Activated CD4-positive, alpha-beta T cell treated with anti-CD3 and anti-CD28 coated beads, Interleukin-2, amount 10 ng/mL, durations not matched to agents 24 days and 14 days (primary cell): ENCODE measurements at regions not wholly inside any gene's neighbourhood (a gene's known extent, or its start where the extent isn't known, plus 50 kb on each side); places are given as distances from the start of the nearest gene placed in this dataset.
"Not testable (repeated sequence)": the region's sequence is repeated elsewhere in the genome, so short reads cannot be mapped to it uniquely, and the experiment has no call there.

Experiments used
- DNase-seq: peaks from one replicate; pipeline ENCODE4 v3.0.0; 2022
- H3K27ac Mint-ChIP-seq: one replicate; pipeline ENCODE4 v1.8.0; 2022; ENCODE audit warnings: mild to moderate bottlenecking, mixed read lengths
- H3K27me3 Mint-ChIP-seq: one replicate; pipeline ENCODE4 v1.8.0; 2022; ENCODE audit warnings: mixed read lengths
- H3K36me3 Mint-ChIP-seq: one replicate; pipeline ENCODE4 v1.8.0; 2022; ENCODE audit warnings: low read depth, mild to moderate bottlenecking, mixed read lengths
- H3K4me1 Mint-ChIP-seq: one replicate; pipeline ENCODE4 v1.8.0; 2021; ENCODE audit warnings: mixed read lengths
- H3K4me3 Mint-ChIP-seq: one replicate; pipeline ENCODE4 v1.8.0; 2022; ENCODE audit warnings: mild to moderate bottlenecking, moderate library complexity, mixed read lengths
- H3K9me3 Mint-ChIP-seq: one replicate; pipeline ENCODE4 v1.8.0; 2021; ENCODE audit warnings: mixed read lengths
- intact Hi-C: fragments of 100-400 bp; cut with micrococcal nuclease; formaldehyde crosslinking; loops from one replicate; pipeline ENCODE4 v1.15.1; 2023

DNA sequence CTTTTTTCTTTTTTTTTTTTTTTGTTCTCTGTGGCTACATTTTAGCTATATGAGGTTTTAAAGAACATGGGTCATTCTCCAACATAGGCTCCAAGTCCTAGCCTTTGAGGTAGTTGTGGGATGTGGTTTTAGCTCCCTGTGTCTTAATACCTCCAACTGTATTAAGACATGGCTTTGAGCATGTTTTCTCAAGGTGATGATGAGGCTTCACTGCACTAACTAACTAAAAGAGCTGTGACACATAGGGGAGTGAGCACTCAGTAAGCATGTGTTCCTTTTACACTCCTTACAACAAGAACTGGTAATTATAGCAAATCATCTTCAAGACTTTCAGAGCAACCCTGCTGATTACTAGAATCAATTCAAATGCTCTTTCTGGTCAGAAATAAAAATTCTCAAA is 333.6 kb upstream of the CCNH start:
- Mint-ChIP-seq H3K9me3 (no peaks in the 10 kb centered on the region), H3K4me3 (no peak overlapping the region), H3K4me1 (no peaks in the 10 kb centered on the region), H3K27ac (no peak overlapping the region), H3K27me3 (no peaks in the 10 kb centered on the region), H3K36me3 (no peaks in the 10 kb centered on the region)
- intact Hi-C loops = no loop called here
- DNase-seq = no peak

DNA sequence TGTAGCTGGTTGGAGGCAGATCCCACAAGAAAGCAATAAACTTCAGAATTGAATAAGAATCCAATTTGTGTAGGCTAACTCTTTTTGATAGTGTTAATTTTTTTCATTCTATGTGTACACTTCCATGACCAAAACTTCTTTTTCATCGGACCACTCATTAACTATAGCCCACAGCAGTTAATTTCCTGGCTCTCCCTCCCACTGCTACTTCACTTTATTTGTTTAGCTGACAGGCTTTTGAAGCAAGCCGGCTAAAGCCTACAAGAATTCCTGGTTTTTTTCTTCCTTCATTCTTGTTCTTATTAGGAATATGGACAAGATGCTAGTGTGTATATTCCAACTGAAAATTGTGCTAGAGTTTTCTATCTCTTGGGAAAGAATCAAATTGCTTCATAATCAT is 329.2 kb upstream of the CCNH start:
- no peak for DNase-seq
- Mint-ChIP-seq H3K4me3 (no peak overlapping the region), H3K9me3 (no peaks in the 10 kb centered on the region), H3K36me3 (no peaks in the 10 kb centered on the region), H3K27me3 (no peaks in the 10 kb centered on the region), H3K27ac (no peak overlapping the region), H3K4me1 (no peaks in the 10 kb centered on the region)
- intact Hi-C loops = no loop called here

DNA sequence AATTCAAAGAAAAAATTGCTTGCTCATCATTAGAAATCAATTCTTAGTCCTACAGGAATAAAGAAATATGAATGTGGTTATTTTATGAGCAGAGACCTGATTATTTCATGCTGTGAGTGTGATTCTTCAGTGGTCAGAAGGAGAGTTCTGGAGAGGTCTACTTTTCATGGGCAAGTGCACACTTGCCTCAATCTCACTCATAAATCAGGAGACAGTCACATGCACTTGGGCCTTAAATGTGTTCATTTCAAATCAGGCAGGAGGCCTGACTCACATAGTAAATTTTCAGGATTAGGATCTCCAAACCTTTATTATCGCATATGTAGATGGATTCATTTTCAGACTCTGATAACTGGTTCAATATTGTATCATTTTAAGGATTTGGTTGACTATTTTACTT is 323.2 kb upstream of the CCNH start:
- Mint-ChIP-seq H3K27me3 (no peaks in the 10 kb centered on the region), H3K4me1 (no peaks in the 10 kb centered on the region), H3K36me3 (no peaks in the 10 kb centered on the region), H3K4me3 (no peak overlapping the region), H3K9me3 (no peaks in the 10 kb centered on the region), H3K27ac (no peak overlapping the region)
- intact Hi-C loops = no loop called here
- DNase-seq = no peak

DNA sequence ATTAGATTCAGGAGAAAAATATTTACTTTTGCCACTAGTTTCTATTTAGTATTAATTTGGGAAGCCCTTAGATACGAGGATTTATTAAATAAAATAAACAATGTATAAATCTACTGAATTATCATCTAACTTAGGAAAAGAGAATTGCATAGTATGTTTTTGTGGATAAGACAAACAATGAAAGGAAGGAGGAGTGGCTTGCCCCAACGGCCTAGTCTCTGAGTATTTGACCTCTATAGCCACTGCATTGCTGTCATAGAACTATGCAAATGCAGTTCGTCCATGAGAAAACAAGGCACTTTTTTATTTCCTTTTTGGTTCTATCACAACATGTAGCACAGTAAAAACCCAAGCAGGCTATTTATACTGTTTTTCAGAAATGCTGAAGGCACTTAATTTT is 321.2 kb upstream of the CCNH start:
- intact Hi-C loops = no loop called here
- no peaks in the 10 kb centered on the region for H3K4me1 Mint-ChIP-seq

DNA sequence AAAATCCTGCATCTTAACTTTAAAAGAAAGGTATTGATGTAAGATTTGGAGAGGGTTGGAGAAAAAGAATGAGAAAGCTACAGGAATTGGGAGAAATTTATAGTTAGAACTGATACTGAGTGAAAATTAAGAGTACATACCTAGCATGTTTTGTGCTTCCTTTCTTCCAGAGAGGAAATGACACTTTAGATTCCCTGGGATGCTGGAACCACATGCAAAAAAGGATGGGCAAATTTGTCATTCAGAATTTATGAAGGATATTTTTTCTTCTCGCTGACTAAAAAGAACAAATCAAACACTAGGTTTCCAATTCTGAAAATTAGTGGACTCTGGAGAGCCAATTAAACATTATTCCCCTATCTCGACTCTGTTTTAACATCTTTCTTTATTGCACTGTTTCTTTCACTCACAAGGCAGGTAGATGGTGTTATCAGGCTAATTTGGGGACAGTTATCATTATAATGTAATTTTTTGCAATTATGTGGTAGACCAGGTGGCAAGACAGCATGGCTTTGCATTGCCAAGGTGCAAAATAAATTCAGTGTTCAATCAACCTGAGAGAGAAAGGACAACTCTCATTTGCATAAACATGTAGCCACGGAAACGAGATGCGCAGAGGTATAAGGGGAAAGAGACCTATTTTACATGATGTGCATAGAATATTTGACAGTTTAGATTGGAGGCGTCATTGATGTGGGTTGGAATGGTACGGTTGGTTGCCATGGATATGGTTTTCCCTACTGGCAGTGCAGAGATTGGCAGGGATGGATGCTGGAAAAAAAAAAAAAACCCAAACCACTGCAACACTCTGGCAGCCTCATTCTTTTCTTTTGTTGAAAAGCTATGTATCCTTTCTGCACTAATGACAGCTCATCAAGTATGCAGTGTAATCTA is 320.4 kb upstream of the CCNH start:
- Mint-ChIP-seq H3K4me3 (no peak overlapping the region), H3K27me3 (no peaks in the 10 kb centered on the region), H3K36me3 (no peaks in the 10 kb centered on the region), H3K9me3 (no peaks in the 10 kb centered on the region), H3K27ac (no peak overlapping the region), H3K4me1 (no peaks in the 10 kb centered on the region)
- intact Hi-C loops = no loop called here
- no peak for DNase-seq

More for the DNA sequence above, 321.2 kb upstream of the CCNH start:
- Mint-ChIP-seq H3K27ac (no peak overlapping the region), H3K36me3 (no peaks in the 10 kb centered on the region), H3K27me3 (no peaks in the 10 kb centered on the region), H3K4me3 (no peak overlapping the region), H3K9me3 (no peaks in the 10 kb centered on the region)
- DNase-seq = no peak

DNA sequence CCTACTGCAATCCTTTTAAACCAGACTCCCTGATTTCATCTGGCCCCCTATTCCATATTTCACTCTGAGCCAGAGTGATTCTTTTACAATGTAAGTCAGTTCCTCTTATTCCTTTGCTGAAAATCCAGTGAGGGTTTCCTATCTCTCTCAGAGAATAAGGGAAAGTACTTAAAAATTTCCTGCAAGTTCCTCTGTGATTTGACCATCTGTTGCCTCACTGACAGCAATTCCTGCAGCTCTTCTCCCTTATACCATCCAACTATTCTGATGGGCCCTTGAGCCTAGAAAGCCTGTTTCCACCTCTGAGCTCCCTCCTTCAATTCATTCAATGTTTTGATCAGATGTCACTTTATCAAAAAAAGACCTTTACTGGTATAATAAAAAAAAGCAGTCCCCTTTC is 317.1 kb upstream of the CCNH start:
- no peak overlapping the region for H3K4me3 Mint-ChIP-seq
- H3K27me3 Mint-ChIP-seq = no peaks in the 10 kb centered on the region
- H3K4me1 Mint-ChIP-seq = no peaks in the 10 kb centered on the region
- H3K9me3 Mint-ChIP-seq = no peaks in the 10 kb centered on the region
- no peak for DNase-seq
- intact Hi-C loops = no loop called here
- H3K36me3 Mint-ChIP-seq = no peaks in the 10 kb centered on the region
- no peak overlapping the region for H3K27ac Mint-ChIP-seq

DNA sequence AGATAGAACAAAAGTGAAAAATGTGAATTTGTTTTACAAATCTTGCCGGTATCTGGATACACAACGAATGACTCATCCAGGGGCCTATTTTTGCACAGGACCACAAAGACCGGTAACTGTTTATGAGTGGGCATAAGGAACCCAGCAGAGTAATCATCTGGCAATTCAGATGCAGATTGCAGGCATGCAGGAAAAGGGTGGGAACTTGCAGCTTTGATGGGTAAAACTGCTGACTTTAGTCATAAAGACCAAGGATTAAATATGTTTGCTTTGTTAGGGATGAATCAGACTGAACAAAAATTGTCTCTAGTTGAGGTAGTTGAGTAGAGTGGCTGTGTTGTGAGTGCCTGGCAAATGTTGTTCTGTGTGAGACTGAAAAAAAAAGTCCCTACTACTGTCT is 309.6 kb upstream of the CCNH start:
- Mint-ChIP-seq H3K36me3 (no peaks in the 10 kb centered on the region), H3K27ac (no peak overlapping the region), H3K27me3 (no peaks in the 10 kb centered on the region), H3K4me3 (no peak overlapping the region), H3K9me3 (no peaks in the 10 kb centered on the region), H3K4me1 (no peaks in the 10 kb centered on the region)
- intact Hi-C loops = no loop called here
- no peak for DNase-seq

DNA sequence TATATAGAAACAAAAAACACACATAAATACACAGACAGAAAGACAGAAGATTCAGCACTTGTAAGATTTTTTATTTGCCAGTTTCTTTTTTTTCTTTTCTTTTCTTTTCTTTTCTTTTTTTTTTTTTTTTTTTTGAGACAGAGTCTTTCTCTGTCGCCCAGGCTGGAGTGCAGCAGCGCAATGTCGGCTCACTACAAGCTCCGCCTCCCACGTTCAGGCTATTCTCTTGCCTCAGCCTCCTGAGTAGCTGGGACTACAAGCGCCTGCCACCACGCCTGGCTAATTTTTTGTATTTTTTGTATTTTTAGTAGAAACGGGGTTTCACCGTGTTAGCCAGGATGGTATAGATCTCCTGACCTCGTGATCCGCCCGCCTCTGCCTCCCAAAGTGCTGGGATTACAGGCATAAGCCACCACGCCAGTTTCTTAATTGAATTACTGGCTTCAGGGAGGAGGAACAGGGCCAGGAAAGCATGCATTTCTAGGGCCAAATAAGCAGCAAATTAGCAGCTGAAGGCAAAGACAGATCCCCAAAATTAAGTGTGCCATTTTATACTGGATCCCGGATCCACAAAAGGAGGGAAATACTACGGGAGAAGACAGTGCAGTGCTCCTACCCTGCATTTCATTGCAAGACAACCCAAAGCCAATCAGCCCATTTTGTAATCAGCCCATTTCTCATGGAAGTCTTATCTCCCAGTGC is 305.6 kb upstream of the CCNH start:
- H3K4me3 Mint-ChIP-seq, H3K27ac Mint-ChIP-seq, DNase-seq, H3K36me3 Mint-ChIP-seq, H3K27me3 Mint-ChIP-seq, H3K4me1 Mint-ChIP-seq, H3K9me3 Mint-ChIP-seq, intact Hi-C loops: not testable (repeated sequence)

DNA sequence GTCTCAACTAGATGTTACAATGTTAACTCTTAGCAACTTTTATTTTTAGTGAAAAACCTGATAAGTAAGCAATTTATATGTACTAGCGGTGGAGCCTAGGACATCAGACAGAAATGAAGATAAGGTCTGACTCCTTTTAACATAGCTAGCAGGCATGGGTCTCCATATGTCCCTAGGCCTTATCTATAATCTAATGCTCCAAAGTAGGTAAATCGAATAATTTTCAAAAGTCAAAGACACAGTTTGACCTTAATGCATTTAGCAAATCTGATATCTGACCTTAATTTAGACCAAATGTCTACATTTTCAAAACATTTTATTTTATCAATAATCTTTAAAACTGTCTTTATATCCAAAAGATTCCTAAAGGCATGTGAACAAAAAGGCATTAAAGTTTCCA is 305.0 kb upstream of the CCNH start:
- Mint-ChIP-seq H3K36me3 (no peaks in the 10 kb centered on the region), H3K4me1 (no peaks in the 10 kb centered on the region), H3K9me3 (no peaks in the 10 kb centered on the region), H3K27ac (no peak overlapping the region), H3K27me3 (no peaks in the 10 kb centered on the region), H3K4me3 (no peak overlapping the region)
- intact Hi-C loops = no loop called here
- no peak for DNase-seq

DNA sequence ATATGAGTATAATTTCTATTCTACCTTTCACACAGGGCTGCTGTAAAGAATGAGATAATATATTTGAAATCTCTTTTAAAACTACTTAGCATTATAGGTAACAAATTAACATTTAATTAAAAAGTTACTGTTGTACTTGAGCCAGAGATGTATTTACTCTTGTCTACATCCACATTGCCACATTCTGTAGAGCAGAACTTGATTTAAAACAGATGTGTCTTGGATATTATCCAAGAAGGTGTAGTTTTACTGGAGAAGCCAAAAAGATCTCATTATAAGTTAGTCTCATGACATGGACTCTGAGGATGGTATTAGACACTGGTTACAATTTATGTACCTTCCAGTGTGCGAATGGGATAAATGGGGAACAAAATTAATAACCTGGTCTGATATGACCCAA is 293.1 kb upstream of the CCNH start:
- no peaks in the 10 kb centered on the region for H3K4me1 Mint-ChIP-seq
- intact Hi-C loops = no loop called here
- DNase-seq = no peak
- H3K9me3 Mint-ChIP-seq = no peaks in the 10 kb centered on the region
- no peak overlapping the region for H3K4me3 Mint-ChIP-seq
- no peaks in the 10 kb centered on the region for H3K27me3 Mint-ChIP-seq
- no peak overlapping the region for H3K27ac Mint-ChIP-seq
- no peaks in the 10 kb centered on the region for H3K36me3 Mint-ChIP-seq

DNA sequence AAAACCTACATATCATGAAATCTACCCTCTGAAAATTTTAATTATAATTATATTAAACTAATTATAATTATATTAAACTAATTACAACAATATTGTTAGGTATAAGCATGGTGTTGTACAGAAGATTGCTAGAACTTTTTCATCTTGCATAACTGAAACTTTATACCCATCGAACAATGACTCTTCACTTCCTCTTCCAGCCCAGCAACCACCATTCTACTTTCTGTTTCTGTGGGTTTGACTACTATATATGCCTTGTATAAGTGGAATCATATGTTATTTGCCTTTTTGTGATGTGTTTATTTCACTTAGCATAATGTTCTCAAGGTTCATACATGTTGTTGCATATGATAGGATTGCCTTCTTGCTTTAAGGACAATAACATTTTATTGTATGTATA is 274.2 kb upstream of the CCNH start:
- intact Hi-C loops = no loop called here

DNA sequence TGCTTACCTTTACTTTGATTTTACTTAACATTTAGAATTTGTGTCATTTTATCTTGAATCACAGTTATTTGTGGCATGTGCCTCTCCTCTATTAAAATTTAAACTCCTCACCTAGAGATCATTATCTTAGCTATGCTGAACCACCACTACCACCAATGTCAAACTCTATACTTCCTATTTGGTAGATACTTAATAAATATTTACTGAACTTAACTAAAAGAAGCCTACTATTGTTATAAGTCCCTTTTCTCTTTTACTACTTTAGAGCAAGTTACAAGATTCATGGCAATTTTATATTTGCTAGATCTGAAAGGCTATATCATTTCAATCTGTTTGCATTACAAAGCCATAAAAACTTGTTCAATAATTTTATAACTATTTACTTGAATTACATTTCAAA is 273.3 kb upstream of the CCNH start:
- H3K27me3 Mint-ChIP-seq = no peaks in the 10 kb centered on the region

More for the DNA sequence above, 274.2 kb upstream of the CCNH start:
- Mint-ChIP-seq H3K9me3 (peaks cover 3% of the 10 kb centered on the region), H3K36me3 (no peaks in the 10 kb centered on the region), H3K4me3 (no peak overlapping the region), H3K27me3 (no peaks in the 10 kb centered on the region), H3K4me1 (no peaks in the 10 kb centered on the region), H3K27ac (no peak overlapping the region)
- no peak for DNase-seq

DNA sequence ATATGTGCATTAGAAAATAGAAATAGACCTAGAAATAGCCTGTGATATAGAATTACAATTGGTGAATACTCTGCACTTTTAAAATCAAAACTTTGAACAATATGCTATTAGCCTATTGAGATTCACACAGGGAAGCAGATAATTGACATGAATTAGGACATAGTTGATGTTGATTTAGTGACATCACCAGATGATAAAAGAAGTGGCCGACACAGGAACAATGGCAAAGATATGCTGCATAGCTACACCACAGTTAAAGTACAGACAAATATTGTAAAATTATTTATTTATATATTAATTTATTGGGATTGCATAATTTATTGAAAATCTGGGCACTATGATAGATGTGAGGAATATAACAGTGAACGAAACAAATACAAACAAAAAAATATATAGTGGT is 261.5 kb upstream of the CCNH start:
- H3K36me3 Mint-ChIP-seq = no peaks in the 10 kb centered on the region
- no peak overlapping the region for H3K27ac Mint-ChIP-seq
- no peak overlapping the region for H3K4me3 Mint-ChIP-seq
- intact Hi-C loops = no loop called here
- DNase-seq = no peak
- H3K27me3 Mint-ChIP-seq = no peaks in the 10 kb centered on the region
- no peaks in the 10 kb centered on the region for H3K9me3 Mint-ChIP-seq
- no peaks in the 10 kb centered on the region for H3K4me1 Mint-ChIP-seq

More for the DNA sequence above, 273.3 kb upstream of the CCNH start:
- H3K9me3 Mint-ChIP-seq = peaks cover 3% of the 10 kb centered on the region
- no peaks in the 10 kb centered on the region for H3K36me3 Mint-ChIP-seq
- H3K27ac Mint-ChIP-seq = no peak overlapping the region
- no peak for DNase-seq
- H3K4me3 Mint-ChIP-seq = no peak overlapping the region
- no peaks in the 10 kb centered on the region for H3K4me1 Mint-ChIP-seq
- intact Hi-C loops = no loop called here

DNA sequence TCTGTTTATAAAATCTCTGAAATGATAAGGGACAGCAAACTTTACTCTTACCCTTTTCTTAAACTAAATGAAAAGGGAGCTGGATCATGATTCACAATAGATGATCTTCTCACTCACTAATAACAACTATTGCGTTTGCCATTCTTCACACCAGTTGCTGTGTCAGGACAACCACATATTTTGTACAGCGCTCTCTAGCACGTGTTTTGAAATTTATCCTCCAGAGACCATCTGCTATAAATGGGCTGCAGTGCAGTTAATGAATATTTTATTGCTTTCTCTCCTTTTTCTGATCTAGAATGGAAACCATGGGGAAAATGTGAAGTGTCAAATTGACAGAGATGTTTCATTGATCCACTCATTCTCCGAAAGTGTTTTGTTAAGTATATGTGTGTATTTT is 258.4 kb upstream of the CCNH start:
- Mint-ChIP-seq H3K4me3 (no peak overlapping the region), H3K27me3 (no peaks in the 10 kb centered on the region), H3K9me3 (no peaks in the 10 kb centered on the region), H3K4me1 (no peaks in the 10 kb centered on the region), H3K27ac (no peak overlapping the region), H3K36me3 (no peaks in the 10 kb centered on the region)
- intact Hi-C loops = no loop called here
- DNase-seq = no peak
